HG02852 (cell line): ENCODE measurements at regions not wholly inside any gene's neighbourhood (a gene's known extent, or its start where the extent isn't known, plus 50 kb on each side); places are given as distances from the start of the nearest gene placed in this dataset.
"Not testable (repeated sequence)": the region's sequence is repeated elsewhere in the genome, so short reads cannot be mapped to it uniquely, and the experiment has no call there.

Experiments
- ATAC-seq: cut with Tn5 transposase; IDR thresholded peaks from one replicate; pipeline ENCODE4 v1.9.1; 2021; ENCODE audit warnings: mild to moderate bottlenecking, moderate library complexity; ENCODE audit not compliant: unreplicated experiment

- no peak for ATAC-seq
Measured at GRCh38 chr17:77332034-77332971, 191.5 kb downstream of the SEC14L1 start.

- ATAC-seq, result no peak
Measured at GRCh38 chr17:77332981-77333685, 192.4 kb downstream of the SEC14L1 start.

DNA sequence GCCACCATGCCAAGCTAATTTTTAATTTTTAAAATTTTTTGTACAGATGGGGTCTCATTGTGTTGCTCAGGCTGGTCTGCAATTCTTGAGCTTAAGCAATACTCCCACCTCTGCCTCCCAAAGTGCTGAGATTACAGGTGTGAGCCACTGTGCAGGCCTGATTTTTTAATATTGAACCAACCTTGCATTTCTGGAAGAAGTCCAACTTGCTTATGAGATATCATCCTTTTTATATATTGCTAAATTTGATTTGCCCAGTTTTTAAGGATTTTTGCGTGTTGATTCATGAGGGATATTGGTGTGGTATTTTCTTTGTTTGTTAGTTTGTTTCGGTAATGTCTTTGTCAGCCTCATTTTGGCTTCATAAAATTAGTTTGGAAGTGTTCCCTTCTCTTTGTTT, 196.4 kb downstream of the SEC14L1 start:
- no peak for ATAC-seq

GRCh38 chr17:77341069-77341541, 200.3 kb downstream of the SEC14L1 start:
- no peak for ATAC-seq

GRCh38 chr17:77342656-77342990, 201.9 kb downstream of the SEC14L1 start:
- not testable (repeated sequence) for ATAC-seq

DNA sequence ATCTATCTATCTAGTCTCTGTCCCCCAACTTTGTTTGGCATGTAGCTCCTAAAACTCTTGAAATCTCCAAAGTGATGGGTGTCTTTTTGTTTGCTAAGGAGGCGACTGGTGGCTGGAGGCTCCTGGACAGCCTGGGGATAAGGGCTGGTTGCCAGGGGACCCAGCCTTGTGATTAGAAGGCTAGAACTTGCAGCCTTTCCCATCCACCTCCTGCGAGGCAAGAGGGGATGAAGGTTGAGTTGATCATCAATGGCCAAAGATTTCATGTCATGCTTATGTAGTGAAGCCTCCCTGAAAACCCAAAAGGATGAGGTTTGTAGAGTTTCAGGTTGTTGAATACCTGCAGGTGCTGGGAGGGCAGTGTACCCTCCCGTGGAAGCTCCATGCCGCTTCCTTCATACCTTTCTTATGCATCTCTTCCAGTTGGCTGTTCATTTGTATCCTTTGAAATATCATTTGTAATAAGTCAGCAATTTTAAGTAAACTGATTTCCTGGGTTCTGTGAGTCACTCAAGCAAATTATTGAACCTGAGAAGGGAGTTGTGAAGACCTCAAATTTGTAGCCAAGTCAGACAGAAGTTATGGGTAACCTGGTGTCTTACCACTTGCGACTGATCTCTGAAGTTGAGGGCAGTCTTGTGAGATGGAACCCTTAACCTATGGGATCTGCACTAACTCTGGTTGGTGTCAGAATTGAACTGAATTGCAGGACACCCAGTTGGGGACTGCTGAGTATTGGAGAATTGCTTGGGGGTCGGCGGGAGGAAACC, 202.4 kb downstream of the SEC14L1 start:
- ATAC-seq, result no peak

GRCh38 chr17:77344038-77344437, 203.3 kb downstream of the SEC14L1 start:
- no peak for ATAC-seq

- no peak for ATAC-seq
Measured at GRCh38 chr17:77345260-77345910, 204.6 kb downstream of the SEC14L1 start.

DNA sequence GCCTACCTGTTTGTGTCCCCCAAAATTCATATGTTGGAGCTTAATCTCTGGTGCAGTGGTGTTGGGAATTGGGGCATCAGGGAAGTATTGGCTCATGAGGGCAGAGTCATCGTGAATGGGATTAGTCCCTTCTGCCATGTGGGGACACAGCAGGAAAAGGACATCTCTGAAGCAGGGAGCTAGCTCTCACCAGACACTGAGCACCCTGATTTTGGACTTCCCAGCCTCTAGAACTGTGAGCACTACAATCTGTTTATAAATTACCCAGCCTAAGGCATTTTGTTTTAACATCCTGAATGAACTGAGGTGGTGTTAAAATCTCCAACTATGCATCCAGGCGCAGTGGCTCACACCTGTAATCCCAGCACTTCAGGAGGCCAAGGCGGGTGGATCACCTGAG, 206.0 kb downstream of the SEC14L1 start:
- ATAC-seq, result no peak

DNA sequence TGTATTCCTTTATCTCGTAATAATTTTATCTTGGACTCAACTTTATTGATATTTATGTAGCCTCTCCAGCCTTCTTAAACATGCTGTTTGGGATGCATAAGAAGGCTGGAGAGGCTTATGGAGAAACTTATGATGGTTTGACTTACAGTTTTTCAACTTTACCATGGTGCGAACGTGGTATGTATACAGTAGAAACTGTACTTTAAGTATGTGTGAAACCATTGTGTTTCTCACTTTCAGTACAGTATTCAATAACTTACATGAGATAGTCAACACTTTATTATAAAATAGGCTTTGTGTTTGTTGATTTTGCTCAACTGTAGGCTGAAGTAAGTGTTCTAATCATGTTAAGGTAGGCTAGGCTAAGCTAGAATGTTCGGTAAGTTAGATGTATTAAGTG, 206.8 kb downstream of the SEC14L1 start:
- no peak for ATAC-seq

DNA sequence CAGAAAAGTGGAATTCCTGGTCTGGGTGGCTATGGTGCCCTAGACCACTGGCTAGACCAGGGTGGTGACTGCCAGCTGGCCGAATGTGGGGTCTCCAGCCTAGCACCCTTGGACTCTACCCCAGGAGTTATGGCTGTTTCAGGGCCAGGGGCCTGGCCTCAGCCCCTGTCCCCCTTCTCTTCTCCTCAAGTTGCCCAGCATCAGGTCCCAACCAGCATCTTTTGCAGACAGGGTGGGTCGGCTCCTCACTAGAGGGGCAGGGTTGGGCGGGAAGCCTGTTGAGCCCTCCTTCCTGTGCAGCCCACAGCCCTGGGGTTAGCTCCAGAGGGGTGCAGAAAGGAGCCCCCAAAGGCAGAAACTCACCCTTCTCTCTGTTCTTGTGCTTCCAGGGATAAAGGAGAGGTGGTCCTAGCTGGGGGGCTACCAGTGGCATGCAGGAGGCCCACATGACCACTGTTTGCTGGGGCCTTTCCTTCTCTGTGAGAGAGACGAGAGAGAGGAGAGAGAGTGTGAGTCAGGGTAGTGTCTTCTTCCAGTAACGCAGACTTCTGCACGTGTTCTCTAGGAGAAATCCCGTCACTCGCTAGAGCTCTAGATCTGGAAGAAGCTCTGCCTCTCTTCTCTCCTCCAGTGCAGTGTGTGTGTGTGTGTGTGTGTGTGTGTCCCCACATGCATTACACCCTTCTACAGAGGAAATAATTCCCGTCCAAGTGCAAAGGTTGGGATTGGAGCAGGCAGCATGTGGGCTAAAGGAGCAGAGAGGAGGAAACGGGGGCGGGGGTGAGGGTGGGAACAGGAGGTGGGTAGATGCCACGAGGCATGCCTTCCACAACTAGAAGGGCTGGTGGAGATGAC, 209.4 kb downstream of the SEC14L1 start:
- no peak for ATAC-seq

GRCh38 chr17:77352441-77352840, 211.7 kb downstream of the SEC14L1 start:
- no peak for ATAC-seq

DNA sequence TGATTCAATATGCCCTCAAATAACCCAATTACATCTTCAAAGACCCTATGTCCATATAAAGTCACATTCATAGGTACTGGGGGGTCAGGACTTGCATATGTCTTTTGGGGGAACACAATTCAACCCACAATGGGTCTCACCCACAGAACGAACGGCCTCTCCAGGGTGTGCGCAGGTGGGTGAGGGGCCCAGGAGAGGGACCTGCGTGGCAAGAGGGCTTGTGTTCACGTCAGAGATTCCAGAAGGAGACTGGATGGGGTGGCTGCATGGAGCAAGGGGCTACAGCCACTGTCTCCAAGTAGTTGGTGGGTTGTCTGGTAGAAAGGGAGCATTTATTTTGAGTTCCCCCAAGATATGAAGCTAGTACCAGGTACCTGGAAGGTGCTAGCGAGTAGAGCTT, 212.2 kb downstream of the SEC14L1 start:
- ATAC-seq, result no peak

- ATAC-seq, result no peak
Measured at GRCh38 chr17:77353684-77354419, 213.1 kb downstream of the SEC14L1 start.

DNA sequence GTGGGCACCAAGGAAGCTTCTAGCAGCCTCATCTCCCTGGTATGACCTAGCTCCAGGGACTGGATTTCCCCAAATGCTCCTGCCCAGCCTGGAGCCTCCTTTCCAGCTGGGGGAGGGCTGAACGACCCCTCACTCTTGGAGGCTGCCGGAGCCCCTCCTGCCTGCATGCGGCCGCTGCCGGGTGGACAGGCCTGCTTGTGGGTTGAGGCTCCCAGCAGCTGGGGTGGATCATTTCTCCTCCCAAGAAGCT, 213.6 kb downstream of the SEC14L1 start:
- ATAC-seq, result no peak

DNA sequence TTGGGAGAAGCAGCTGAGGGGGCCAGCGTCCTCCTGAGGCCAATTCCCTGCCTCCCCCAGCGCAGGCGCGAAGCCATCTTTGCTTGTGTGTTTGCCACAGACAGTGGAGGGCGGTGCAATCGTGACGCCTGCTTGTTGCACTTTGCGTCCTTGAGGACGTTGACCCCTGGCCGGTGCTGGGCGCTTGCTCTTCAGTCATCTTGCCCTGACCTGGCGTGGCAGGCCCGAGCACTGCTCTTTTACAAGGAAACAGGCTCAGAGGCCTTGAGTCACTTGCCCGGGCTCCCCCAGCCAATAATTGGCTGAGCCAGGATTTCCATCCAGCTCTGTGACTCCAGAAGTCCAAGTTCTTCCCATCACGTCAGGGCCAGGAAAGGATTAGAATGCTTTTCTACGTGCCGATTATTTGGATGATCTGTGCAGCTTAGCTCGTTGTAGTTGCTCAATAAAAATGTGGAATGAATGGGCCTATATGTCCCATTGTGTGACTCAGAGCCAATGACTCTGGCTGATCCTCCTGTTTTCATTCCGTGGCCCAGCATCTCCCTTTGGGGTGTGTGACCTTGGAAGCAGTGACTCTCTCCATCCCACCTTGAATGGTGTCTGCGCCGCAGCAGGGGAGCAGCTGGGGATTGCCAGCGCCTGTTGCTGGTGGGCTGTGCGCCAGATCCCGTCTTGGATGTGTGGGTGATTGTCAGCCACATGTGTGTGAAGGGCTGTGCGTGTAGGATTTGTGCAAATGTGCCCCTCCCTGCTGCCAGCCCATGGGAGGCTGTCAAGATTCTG, 214.1 kb downstream of the SEC14L1 start:
- no peak for ATAC-seq

DNA sequence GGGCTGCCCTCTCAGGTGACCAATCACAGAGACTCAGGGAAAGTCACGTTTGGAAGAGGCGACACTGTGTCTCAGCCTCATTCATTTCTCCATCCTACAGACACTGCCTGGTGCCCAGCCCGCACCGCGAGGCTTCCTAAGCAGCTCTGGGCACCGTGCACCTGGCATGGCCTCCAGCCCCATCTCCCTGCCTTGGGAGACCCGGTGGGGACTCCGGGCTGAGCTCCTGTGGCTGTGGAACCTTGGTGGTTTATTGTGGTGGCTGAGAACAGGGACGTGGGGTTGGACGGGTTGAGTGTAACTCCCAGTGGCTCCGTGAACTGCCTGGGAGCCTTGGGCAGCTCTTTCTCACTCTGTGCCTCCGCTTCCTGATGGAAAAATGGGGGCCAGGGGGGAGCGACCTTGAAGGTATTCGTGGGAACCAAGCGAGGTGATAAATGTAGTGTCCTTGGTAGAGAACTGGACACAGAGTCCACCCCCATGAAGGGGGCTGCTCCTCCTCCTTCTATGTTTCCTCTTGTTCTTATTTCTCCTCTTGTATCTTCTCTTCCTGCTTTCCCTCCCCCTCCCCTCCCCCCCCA, 215.4 kb downstream of the SEC14L1 start:
- ATAC-seq, result no peak

DNA sequence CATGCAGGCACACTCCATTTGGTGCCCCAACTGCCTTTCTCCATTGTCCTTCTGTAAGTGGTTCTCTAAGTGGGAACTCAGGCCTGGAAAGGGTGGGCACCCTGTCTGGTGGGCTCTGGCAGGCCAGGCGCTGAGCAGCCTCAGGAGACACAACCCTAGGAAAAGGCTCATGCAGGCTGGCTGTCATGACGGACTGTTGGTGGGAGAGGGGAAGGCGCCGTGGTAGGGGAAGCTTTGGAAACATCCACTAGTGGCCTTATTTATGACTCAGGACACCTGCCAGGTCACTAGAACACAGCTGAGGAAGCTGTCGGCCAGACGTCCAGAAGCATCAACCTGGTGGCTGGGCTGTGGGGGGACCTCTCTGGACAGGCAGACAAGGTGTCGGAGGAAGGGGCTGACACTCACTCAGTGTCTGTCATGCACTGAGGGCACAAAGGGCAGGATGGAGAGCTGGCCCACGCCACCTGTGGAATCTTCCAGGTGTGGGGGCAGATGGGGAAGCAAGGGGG, 216.0 kb downstream of the SEC14L1 start:
- ATAC-seq, result no peak
